HPDE6-E6E7 (cell line): ENCODE measurements at regions not wholly inside any gene's neighbourhood (a gene's known extent, or its start where the extent isn't known, plus 50 kb on each side); places are given as distances from the start of the nearest gene placed in this dataset.

Source experiments
- DNase-seq: peaks from one replicate; pipeline ENCODE4 v3.0.0; 2011; ENCODE audit warnings: missing footprints; ENCODE audit errors: extremely low spot score

DNA sequence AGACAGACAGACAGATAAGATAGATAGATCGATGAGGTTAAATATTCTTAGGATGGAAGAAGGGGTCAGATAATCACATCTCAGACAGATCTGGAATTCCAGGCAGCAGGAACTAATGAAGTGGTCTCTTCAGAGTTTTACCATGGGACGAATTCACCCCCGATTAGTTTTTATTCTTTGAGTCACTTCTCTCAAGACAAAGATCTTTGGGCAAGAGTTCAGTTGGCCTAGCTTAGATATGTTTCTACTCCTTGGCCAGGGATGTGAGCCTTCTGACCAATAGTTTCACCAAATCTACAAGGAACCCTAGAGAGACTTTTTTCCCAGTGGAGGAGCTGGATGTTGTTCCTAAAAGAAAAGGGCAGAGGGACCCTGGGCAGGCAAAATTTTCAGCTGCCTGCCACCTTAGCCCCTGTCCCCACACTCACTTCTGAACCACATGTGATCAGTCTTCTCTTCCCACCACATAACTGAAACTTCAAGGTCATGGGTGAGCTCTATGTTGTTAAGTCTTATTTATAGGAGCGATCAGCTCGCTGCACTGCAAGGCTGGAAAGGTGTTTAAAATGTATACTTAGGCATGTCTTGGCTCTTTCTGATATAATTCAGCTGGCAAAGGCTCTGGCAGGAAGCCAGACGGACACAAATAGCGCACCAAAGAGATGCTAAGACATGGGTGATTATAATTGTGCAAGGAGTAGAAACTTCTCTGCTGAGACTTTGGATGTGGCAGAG lies 132.9 kb downstream of the PALM2AKAP2 start:
- no peak for DNase-seq

DNA sequence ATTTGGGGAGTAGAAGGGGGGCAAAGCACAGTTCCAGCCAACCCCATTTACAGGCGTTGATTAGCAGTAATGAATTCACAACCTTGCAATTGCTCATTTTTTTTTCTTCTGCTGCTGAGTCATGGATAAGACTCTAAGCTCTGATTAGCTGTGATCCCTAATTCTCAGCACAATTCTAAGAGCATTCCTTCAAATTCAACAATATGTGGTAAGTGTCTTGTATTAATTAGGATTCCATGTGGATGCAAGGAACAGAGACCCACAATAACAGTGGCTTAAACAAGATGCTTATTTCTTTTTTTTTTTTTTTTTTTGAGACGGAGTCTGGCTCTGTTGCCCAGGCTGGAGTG lies 133.4 kb downstream of the PALM2AKAP2 start:
- no peak for DNase-seq

DNA sequence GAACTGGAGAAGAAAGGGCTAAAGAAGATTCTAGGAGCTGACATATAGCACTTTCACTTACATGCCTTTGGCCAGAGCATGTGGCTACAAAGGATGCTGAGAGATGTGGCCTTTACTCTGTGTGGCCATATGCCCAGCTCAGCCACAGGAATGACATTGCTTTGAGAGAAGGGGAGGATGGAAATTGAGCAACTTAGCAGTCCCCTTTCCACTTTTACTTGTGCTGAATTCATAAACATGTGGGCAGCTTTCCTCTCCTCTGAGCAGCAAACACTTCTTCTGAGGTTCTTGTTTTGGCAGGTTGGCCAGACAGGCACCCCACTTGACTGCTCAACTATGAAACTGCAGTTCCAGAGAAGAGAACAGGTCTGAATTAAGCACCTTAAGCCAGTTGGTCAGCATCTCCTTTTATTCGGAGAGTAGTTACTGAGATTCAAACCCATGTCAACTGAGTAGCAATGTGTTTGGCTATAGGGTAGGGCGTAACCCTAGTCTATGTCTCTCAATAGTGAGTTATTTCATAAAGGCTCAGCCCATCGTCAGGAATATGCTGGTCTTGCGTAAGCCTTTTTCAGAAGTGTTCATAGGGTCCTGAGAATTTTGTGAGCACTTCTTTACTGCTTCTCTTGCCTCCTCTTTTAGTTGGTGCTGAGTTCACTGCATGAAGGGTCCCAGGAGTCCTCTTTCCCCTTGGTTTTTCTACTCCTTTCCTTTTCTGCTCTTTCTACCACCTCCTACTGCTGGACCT lies 134.5 kb downstream of the PALM2AKAP2 start:
- no peak for DNase-seq

DNA sequence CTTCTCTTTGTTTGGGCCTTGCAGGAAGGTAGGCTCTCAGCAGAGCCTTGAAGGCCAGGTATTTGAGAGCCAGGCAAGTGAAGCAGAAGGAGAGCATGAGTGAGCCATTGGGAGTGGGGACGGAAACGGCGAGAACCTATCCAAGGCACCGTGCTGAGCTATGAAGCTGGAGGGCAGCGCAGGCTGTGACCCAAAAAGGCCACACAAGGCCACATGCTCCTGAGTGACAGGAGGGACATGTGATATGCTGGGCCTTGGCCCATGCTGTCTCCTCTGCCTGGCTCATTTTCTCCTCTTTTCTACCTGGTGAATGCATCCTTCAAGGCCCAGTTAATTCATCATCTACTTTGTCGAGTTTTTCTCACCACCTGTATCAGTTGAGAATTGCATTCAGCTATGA lies 136.3 kb downstream of the PALM2AKAP2 start:
- DNase-seq, result no peak

DNA sequence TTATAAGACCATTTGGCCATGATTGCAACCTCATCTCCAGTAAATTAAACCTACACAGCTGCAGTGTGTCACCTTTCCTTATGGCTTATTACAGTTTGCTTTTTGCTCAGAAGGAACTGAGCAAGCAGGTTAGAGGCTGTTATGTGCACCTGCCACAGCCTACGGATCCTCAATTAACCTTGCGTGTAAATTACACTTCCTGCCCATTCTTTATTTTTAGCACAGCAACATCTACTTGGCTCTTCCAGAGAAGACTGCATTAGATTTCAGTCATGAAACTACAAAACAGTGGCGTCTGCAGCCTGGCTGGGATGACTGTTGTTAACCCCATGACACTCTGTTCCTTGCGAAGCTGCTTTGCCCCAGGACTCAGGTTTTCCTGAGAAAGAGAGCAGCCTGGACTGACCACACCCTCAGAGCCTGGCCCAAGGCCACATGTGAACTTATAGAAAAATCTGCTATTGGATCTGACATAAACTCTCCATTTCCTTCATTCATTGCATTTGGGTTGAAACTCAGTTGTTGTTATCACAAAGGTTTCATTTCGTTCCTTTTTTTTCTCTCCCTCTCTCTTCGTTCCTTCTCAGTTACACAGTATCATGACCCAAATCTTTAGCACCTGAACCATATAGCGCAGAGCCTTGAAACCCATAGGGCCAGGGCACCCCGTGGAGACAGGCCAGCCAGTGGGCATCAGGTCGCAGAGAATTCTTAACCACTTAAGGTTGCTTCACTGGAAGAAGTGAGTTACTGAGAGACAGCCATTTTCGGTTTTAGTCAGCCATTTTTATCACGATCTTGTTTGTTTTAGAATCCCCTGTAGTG lies 138.6 kb downstream of the PALM2AKAP2 start:
- DNase-seq, result no peak

DNA sequence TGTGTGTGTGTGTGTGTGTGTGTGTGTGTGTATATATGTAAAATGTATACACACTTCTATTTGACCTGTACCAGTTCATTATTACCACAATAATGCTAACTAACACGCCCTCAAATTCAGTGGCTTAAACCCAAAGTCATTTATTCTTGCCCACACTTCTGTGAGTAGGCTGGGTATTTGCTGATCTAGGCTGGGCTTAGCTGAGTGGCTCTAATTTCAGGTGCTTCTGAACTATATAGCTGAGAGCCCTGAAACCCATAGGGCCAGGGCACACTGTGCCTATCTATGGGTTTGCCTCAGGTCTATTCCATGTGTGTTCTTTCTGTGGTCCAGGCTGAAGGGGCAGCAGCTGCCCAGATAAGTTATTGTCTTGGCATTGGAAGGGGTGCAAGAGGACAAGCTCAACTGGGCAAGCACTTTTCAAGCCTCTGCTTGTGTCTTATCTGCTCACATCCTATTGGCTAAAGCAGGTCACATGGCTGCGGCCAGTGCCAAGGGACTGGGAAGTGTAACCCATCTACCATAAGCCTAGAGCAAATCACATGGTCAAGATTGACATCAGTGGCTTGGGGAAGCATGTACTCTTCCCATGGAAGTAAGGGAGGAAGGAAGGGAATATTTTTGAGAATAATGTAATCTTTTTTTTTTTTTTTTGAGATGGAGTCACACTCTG lies 139.9 kb downstream of the PALM2AKAP2 start:
- DNase-seq, result no peak

DNA sequence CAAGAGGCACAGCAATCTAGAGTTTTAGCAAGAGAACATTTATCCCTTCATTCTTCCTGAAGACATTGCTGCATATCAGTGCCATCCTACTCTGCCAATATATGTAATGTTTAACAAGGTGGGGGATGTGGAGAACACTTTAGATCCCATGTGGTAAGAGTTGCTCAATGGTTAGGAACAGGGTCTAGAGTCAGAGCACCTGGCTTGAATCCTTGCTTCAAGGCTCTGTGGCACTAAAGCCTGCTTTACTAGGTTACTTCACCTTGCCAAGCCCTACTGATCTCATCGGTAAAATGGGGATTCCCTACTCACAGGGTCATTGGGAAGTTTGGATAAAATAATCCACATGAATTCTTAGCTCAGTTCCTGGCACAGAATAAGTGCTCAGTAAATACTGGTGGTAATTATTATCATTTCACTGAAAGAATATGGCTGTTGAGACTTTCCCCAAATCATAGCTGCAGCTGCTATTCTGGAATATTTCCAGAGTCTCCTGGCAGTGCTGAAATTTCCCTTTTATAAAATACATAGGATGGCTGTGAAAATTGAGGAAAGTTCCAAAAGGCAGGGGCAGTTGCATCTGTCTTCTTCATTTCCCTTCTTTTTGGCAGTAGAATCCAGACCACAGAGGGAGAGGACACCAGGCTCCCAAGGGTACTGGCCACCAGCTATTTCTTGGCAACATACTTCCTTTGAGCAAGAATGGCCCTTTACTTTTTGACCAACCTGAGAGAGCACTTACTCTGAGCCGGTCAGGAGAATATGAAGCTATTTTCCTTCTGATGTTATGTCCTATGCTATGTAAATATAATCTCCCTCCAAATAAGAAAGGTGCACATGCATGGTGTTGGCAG lies 142.8 kb downstream of the PALM2AKAP2 start:
- DNase-seq, result no peak

DNA sequence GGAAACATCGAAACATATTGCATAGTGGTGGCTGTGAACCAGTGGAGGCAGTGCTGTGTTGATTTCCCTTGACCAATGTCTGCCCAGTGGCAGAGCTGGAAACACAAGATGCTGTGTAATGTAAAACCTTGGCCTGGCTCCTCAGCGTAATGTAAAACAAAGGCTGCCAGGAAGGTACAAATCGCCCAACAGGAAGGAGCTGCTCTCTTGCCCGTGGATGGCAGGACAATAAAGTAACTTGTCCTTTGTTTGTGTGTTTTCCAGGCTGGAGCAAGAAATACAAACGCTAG lies 143.4 kb downstream of the PALM2AKAP2 start:
- DNase-seq, result no peak

DNA sequence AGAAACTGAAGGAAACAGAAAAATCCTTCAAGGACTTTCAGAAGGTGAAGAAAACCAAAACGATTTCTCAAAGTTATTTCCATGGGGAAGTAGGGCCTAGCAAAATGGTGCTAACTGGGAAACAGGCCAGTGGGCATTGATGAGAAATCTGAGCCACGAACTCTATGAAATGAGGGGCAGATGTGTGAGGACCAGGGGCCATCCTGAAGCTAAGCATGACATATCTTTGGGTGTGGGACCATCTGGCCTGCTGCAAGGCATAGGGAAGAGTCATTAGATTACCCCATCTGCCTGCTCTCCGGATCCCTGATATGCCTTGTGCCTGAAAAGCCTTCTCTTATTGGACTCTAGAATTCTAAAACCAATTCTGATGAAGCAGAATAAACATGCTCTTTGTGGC lies 143.8 kb downstream of the PALM2AKAP2 start:
- no peak for DNase-seq

DNA sequence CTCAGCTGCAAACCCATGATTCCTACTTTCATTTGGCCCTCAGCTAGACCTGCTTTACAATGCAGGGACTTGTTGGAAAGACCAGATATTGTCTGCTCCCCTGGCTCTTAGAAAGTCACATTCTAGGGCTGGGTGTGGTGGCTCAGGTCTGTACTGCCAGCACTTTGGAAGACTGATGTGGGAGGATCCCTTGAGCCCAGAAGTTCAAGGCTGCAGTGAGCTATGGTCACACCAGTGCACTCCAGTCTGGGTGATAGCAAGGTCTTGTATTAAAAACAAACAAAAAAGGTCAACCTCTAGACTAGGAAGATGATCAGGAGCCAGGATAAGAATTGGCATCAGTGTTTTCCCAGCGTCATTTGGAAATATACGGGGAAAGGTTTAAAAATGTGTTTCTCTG lies 145.8 kb downstream of the PALM2AKAP2 start:
- no peak for DNase-seq

DNA sequence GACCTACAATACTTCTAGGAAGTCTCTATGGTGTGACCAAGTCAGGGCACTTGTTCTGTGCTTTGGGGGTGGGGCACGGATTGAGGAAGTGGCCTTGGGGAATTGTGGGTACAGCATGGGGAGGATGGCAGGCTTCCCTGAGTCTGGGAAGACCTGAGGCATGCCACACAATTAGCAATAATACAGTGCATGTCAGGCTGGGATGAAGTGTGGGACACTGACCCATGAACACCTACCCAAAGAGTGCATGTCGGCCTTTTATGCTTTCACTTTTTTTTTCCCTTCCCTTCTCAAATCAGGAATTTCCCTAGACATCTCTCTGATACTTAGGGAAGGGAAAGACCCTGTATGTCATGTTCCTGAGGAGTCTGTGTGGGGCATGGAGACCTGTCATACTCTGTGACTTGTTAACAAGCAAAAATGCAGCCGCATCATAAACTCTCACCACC lies 146.4 kb downstream of the PALM2AKAP2 start:
- no peak for DNase-seq

DNA sequence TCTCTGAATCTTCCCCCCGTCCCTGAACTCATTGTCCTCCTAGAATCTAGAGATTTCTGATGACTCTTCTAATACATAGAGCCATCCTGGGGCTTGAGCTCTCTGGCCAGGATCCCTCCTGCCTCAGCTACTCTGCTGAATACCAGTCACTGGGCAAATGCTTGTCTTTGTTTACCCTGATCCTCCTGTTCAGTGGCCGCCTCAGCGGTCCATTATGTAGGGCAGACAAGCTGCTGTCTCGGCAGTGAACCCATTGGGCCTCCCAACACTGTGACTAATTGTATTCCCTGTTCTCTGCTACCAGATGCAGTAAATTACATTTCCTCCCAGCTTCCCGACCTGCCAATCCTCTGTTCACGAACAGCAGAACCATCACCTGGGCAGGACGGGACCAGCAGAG lies 151.6 kb downstream of the PALM2AKAP2 start:
- DNase-seq, result no peak

DNA sequence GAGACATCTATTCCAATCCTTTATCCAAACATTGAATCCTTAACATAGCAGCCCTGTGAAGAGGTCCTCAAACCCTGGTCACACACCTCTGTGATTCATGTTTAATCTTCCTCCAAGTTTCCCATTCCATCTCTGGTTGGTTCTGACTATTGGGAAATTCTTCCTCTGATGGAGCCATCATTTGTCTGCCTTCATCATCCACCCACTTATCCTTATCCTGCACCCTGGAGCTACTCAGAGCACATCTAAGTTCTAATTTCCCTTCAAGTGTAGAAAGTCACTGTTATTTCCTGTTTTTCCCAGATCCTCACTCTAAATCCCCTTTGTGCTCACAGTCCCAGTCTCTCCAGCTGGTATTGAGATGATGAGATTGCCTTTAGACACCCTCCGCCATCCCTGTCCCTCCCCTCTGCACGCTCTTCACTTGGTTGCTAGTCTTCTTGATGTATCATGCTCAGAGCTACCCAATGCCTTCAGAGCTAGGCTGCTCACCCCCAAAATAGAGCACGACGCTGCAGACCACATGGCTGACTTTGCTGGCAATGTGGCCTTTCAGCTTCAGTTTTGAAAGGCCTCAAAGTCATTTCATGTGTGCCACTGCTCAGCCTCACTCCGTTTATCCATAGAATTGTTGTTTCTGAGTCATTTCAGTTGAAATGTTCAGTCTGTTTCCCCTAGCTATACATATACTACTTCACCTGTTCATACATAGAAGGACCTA lies 154.3 kb downstream of the PALM2AKAP2 start:
- DNase-seq, result no peak

DNA sequence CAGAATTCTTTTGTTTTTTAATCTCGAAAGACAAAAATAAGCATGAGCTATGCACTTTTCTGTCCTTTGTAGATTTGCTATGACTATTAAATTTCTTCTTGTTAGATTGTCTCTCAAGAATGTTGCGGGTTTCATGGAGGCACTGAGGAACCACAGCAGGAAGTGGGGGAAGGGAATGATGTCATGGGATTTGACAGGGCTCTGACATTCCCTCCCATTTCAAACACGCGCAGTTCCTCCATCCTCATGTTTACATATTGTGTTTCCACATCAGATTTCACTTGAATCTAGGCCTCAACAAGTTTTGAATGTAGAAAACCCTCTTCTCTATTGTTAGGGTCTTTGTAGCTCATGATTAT lies 154.8 kb downstream of the PALM2AKAP2 start:
- DNase-seq, result no peak

DNA sequence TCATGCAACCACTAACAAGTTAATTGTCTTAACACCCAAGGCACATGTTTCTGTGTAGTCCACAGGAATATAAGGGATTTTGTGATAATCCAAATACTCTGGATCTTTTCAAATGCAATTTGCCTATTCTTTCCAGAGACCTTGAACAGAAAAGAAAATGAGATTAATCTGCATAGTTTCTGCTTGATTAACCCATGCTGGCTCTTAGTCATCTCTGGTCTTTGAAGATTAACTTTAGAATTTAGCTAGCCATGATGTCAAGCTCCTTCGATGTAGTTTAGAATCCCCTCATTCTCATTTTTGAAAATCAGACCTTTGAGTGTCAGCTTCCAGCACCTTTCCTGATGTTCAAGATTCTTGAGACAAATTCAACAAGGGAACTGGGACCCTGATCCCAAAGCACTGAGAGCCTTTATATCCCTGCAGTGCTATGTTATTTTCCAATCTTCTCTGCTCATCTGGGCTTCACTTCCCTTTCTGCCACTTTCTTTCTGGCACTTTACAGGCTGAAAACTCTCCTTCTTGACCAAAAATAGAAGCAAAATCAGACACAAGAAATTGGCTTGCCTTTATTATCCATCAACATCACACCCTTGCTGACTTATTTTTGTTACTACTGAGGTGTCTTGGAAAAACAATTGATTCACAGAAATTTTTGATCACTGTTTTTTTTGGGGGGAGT lies 155.5 kb downstream of the PALM2AKAP2 start:
- DNase-seq, result no peak

DNA sequence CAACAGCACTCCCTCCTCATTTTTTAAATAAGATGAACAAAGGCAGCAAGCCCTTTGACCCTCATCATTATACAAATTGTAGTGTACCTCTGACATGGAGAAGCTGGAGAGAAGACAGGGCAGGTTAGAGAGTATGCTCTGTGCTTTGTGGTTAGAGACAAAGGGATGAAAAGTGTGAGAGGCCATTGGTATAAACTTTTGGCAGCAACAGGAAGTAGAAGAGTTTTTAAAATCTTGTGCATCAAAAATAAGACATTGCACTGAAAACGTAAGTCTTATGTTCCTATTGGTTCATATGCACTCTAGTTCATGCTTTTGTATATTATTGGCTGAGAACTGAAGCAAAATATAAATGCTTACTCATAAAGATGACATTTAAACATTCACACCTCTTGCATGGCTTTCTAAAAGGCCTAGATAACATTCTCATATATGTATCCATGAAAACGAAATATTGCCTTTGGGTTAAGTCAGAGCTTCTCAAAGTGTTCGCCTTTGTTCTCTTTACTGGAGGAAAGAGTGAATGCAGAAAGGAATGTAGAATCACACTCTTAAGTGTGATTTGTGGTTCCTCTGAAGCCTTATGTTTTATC lies 158.0 kb downstream of the PALM2AKAP2 start:
- DNase-seq, result no peak

DNA sequence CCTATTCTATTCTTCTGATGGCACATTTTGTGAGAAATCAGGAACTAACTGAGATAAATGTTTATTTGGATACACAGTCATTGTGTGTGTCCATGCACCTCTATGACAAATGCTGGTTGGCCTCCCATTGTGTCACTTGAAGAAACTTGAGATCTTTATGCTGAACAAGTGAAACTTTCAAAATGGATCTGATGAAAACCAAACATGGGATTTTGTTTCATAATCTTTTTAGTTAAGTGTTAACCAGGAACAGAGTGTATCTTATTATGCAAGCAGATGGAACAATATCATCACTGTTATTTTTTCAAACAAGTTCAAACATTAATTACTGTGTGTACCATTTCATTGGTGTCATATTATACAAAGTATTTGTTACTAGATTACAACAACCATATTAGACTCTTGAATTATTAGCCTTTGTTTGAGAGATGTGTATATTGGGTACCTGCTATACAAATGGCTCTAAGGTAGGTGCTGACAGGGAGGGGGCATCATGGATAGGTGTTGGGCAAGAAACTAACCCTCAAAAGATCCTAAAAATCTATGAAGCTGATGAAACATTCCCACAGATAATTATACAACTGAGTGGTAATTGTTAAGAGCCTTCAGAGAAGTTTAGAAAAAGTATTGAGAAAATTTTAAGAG lies 159.8 kb downstream of the PALM2AKAP2 start:
- no peak for DNase-seq

DNA sequence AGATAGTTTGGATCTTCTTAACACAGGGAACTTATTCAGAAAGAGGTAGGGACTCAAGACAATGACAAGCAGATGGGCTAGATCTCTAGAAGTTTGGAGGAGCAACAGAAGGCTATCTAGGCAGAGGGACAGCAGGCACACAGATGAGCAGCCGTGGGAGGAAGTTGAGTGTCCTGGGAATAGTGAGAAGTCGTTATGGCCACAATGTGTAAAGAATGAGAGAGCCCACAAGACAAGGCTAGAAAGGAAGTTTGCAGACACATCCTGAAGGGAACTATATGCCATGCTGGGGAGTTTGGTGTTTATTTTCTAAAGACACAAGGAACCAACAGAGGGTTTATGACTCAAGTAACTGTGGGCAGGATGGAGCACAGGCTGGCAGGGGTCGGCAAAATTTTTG lies 160.6 kb downstream of the PALM2AKAP2 start:
- no peak for DNase-seq

DNA sequence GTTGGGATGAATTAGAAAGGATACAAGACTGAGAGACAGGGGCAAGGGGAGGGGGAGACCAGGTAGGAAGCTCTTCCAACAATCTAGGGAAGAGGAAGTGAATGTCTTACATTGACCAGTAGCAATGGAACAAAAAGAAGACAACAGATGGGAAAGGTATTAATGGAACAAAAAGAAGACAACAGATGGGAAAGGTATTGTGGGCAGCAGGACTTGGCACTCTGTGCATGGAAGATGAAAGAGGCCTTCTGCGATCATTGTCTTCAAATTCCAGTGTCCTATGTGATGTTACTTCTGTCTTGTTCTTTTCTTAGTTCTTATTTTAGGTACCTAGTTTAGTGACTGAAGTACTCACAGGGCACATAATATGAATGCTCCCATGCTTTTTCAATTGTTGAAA lies 161.8 kb downstream of the PALM2AKAP2 start:
- DNase-seq, result no peak
